D721Med (cell line): ENCODE measurements at regions not wholly inside any gene's neighbourhood (a gene's known extent, or its start where the extent isn't known, plus 50 kb on each side); places are given as distances from the start of the nearest gene placed in this dataset.
"Not testable (repeated sequence)": the region's sequence is repeated elsewhere in the genome, so short reads cannot be mapped to it uniquely, and the experiment has no call there.

Experiments used
- DNase-seq: peaks from one replicate; pipeline ENCODE4 v3.0.0; 2011; ENCODE audit warnings: low spot score; ENCODE audit not compliant: insufficient read length
- FAIRE-seq: peaks from 2 replicates; lab custom pipeline; 2011; peaks lifted over from hg19 to GRCh38; lab: Jason Lieb, UNC
- TF ChIP-seq, protein P1 (sequence below): IDR thresholded peaks from 2 replicates; pipeline ENCODE4 v1.5.1; 2012; ENCODE audit warnings: mild to moderate bottlenecking, control low read depth; ENCODE audit not compliant: insufficient read depth; ENCODE audit errors: missing control alignments

DNA sequence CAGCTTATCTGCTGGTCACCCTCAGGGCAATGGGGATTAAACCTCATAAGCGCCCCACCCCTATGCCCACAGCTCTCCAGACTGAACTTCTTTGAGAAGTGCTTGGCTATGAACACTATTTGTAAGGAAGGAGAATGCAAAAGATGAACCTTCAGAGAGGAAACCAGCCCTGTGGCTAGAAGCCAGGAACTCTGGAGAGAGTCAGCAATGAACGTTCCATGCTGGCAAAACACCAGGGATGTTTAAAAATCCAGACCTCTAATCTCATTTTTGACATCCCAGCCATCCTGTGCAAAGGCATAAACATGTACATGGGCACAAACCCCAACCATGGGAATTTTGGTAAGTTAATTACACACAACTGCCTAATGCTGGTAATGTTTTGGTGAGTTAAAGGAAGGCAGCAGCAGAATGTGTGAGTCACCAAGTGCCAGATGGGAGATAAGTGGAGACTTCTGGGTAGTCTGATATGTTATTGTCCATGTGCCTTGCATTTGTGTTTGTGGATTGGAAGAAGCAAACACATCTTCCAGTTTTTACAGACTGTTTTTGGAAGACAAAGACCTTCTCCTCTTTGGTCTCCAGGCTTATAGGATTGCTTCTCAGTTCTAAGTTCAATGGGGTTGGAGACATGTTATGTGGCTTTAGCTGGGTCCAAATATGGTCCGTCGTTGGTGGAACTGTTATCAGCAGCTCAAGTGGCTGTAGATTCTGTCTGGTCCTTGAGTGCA, 174.1 kb upstream of the ETV3 start:
- TF ChIP-seq, protein P1, sequence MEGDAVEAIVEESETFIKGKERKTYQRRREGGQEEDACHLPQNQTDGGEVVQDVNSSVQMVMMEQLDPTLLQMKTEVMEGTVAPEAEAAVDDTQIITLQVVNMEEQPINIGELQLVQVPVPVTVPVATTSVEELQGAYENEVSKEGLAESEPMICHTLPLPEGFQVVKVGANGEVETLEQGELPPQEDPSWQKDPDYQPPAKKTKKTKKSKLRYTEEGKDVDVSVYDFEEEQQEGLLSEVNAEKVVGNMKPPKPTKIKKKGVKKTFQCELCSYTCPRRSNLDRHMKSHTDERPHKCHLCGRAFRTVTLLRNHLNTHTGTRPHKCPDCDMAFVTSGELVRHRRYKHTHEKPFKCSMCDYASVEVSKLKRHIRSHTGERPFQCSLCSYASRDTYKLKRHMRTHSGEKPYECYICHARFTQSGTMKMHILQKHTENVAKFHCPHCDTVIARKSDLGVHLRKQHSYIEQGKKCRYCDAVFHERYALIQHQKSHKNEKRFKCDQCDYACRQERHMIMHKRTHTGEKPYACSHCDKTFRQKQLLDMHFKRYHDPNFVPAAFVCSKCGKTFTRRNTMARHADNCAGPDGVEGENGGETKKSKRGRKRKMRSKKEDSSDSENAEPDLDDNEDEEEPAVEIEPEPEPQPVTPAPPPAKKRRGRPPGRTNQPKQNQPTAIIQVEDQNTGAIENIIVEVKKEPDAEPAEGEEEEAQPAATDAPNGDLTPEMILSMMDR, result no peak
- FAIRE-seq, result no peak
- DNase-seq, result no peak

DNA sequence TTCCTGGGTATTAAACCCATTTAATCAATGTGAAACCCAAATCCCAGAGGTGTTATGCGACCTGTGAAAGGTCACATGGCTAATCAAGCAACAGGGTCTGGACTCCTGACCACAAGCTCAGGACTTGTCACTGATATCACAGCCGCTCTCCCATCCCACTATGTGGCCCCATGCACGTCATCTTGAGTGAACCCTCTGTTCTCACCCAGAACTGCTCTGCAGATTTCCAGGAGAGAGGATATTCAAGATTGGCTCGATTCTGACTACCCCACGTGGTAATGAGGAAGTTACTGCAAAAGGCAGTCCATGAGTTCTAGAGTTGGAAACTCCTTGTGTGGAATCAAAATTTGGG, 173.5 kb upstream of the ETV3 start:
- TF ChIP-seq, protein P1, result no peak
- DNase-seq, result no peak
- no peak for FAIRE-seq

DNA sequence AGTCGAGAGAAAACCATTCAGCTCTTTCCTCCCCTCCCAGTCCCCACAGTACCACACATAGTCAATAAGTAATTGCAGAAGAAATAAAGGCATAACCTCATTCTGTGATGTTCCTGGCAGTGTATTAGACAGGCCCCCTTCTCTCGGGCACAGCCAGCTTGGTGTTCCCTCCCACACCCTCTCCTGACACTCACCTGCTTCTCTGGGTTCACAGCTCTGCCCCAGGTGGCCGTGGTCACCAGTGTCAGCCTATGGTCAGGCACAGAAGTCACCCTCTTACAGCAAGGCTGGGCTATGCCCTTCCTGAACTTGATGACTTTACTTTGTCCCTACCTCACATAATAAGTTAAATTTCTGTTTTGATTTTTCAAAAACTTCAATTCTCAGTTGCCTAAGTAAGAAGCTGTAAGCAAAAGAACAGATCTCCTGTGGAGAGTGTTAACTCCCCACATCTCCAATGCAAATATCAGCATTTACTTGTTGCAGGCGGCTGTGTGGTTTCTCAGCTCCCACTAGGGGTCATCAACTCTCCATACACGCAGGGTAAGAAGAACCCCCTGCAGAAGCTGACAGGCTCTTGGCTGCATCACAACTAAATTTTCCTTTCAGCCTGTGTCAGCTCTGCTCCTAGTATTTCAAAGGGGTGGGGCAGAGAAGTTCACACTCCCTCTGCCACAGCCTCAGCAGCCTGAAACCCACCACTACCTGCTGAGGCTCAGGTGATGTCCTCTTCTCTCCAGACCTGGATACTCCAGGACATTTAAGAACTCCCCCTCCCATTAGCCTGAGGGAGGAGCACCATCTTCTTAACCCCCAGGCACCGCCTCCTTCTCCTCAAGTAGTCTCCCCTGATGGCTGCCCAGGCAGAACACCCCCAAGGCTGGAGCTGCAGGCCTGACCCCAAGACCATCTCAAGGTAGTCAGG, 172.9 kb upstream of the ETV3 start:
- FAIRE-seq, DNase-seq: not testable (repeated sequence)
- TF ChIP-seq, protein P1, result peak; percentile 42

DNA sequence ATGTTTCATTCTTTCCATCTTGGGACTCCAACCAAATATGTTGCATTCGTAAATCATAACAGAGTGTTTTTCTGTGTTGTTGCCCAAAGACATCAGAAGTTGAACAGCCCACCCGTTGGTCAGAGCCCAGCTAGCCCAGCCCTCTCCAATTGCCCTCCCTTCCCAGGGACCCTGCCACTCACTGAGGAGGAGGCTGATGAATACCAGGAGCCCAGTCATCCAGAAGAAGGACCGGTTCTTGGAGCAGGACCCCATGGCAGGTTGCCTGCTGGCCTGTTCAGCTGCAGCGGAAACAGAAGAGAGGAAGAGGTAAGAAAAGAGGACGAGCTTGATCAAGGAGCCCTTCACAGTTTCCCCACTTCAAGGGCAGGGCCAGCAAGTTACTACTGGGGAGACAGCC, 172.2 kb upstream of the ETV3 start:
- no peak for DNase-seq
- TF ChIP-seq, protein P1, result no peak
- no peak for FAIRE-seq

DNA sequence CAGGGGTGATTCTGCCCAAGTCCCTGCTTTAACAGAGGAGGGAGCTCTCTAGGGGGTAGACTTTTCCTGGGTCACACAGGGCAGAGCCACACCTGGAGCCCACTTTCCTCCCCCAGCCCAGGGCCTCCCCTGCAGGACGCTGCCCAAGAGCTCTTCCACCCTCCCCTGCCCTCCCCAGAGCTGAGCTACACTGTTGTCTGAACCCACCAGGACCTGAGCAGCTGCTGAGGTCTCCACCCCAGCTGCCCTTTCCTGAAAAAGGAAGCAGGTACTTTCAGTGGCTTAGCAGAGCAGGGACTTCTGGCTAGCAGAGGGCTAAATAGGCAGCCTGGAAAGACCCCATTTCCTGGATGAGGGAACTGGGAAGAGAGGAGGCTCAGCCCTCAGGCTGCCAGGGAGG, 169.3 kb upstream of the ETV3 start:
- no peak for DNase-seq
- TF ChIP-seq, protein P1, result no peak
- no peak for FAIRE-seq

DNA sequence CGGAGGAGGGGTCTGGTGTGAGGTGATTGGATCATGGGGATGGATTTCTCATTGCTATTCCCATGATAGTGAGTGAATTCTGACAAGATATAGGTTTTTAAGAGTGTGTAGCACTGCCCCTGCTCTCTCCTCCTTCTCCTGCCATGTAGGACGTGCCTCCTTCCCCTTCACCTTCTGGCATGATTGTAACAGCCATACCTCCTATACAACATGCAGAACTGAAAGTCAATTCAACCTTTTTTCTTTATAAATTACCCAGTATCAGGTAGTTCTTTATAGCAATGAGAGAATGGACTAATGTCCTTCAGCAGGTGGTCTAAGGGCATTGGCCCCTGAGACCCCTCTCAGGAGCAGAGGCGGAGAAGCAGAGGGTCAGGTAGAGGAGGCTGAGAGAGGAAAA, 168.7 kb upstream of the ETV3 start:
- no peak for FAIRE-seq
- no peak for DNase-seq
- TF ChIP-seq, protein P1, result no peak
